ENCODE measurements at regions not wholly inside any gene's neighbourhood (a gene's known extent, or its start where the extent isn't known, plus 50 kb on each side); places are given as distances from the start of the nearest gene placed in this dataset.

DNA sequence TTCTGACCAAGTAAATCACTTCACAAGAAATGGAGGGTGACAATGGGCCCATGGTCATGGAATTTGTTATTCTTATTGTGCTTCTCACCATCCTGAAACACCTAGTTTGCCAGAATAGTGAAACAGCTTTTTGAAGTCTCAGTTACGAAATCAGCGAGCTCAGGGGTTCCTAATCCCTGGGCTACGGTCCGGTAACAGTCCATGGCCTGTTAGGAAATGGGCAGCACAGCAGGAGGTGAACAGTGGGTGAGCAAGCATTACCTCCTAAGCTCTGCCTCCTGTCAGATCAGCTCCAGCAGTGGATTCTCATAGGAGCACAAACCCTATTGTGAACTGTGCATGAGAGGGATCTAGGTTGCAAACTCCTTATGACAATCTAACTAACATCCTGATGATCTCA, 1356.3 kb downstream of the KCNT2 start:
- no peak for DNase-seq
- no peaks in the 10 kb centered on the region for H3K36me3 ChIP-seq
- TF ChIP-seq, protein P1, sequence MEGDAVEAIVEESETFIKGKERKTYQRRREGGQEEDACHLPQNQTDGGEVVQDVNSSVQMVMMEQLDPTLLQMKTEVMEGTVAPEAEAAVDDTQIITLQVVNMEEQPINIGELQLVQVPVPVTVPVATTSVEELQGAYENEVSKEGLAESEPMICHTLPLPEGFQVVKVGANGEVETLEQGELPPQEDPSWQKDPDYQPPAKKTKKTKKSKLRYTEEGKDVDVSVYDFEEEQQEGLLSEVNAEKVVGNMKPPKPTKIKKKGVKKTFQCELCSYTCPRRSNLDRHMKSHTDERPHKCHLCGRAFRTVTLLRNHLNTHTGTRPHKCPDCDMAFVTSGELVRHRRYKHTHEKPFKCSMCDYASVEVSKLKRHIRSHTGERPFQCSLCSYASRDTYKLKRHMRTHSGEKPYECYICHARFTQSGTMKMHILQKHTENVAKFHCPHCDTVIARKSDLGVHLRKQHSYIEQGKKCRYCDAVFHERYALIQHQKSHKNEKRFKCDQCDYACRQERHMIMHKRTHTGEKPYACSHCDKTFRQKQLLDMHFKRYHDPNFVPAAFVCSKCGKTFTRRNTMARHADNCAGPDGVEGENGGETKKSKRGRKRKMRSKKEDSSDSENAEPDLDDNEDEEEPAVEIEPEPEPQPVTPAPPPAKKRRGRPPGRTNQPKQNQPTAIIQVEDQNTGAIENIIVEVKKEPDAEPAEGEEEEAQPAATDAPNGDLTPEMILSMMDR (IDR thresholded peaks at IDR 0.05), result no peak
- H3K9me3 ChIP-seq, result peaks cover 0 to 4% of the 10 kb centered on the region in 2 donors
- H3K4me1 ChIP-seq, result no peaks in the 10 kb centered on the region
- ATAC-seq, result no peak
- H3K4me3 ChIP-seq, result no peak overlapping the region
- no peak overlapping the region for H3K27ac ChIP-seq
- H3K27me3 ChIP-seq, result no peaks in the 10 kb centered on the region
- intact Hi-C loops (cut with DNase I), result no loop called here

DNA sequence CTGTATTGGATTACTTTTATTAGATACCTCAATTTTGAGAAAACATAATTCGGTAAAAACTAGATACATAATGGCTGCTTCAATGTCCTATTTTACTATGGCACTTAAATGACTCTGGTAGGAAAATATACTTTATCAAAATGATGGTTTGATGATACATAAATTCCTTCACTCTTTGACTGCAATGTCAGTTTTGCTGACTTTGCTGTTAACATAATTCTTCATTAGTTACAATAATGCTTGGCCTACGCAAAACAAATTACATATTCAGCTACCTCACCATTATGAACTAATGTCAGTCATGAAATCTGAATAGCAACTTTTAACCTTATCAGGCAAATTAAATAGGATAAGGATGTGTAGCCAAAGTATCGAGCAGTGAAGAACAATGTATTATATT, 1364.7 kb downstream of the KCNT2 start:
- Histone ChIP-seq H3K4me1 (no peaks in the 10 kb centered on the region), H3K27me3 (no peaks in the 10 kb centered on the region), H3K36me3 (no peaks in the 10 kb centered on the region), H3K4me3 (no peak overlapping the region), H3K9me3 (peaks cover 0 to 2% of the 10 kb centered on the region in 2 donors), H3K27ac (no peak overlapping the region)
- DNase-seq (no peak), ATAC-seq (no peak)
- intact Hi-C loops (cut with DNase I), result no loop called here
- TF ChIP-seq, protein P1 (IDR thresholded peaks at IDR 0.05), result no peak

DNA sequence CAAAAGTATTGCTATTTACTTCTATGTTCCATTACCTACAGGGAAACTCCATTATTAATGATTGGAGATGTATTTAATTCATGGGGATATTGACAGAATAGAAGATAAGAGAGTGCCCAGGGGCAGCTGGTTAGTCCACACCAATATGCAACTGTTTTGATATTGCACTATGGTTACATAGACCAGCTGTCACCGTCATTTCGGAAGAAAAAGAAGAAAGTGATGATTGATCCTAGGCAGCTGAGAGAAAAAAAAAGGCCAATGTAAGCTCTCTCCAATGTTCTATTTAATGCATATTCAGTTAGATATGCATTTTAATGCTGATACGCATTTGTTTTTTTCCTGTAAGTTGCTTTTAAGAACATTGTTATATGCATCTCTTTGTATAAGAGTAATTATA, 1367.2 kb downstream of the KCNT2 start:
- H3K27me3 ChIP-seq, result no peaks in the 10 kb centered on the region
- TF ChIP-seq, protein P1 (IDR thresholded peaks at IDR 0.05), result no peak
- no peaks in the 10 kb centered on the region for H3K4me1 ChIP-seq
- no peak overlapping the region for H3K4me3 ChIP-seq
- H3K9me3 ChIP-seq, result peaks cover 0 to 12% of the 10 kb centered on the region in 2 donors
- intact Hi-C loops (cut with DNase I), result no loop called here
- ATAC-seq (no peak), DNase-seq (no peak)
- H3K36me3 ChIP-seq, result no peaks in the 10 kb centered on the region
- H3K27ac ChIP-seq, result no peak overlapping the region

DNA sequence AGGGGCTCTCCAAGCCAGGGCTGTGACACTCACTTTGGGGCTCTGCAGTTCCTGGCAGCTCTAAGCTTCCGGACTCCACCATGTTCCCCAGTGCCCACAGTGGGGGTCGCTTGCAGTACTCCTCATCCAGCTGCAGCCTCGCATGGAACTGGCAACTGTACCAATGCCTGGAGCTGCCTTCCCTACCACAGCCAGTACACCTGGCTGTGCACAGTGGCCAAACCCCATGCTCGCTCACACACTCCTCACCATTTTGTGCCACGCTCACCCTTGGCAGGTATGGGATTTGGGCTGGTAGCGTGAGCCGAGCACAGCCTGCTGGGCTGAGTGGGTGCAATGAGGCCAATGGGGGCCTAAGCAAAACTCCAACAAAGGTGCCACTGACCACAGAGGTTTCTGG, 1369.9 kb downstream of the KCNT2 start:
- DNase-seq (peak in 1 of 4 donors; percentile 41), ATAC-seq (no peak)
- Histone ChIP-seq H3K4me1 (no peaks in the 10 kb centered on the region), H3K9me3 (peaks cover 0 to 10% of the 10 kb centered on the region in 2 donors), H3K27me3 (no peaks in the 10 kb centered on the region), H3K27ac (no peak overlapping the region), H3K4me3 (no peak overlapping the region), H3K36me3 (no peaks in the 10 kb centered on the region)
- TF ChIP-seq, protein P1 (IDR thresholded peaks at IDR 0.05), result no peak
- intact Hi-C loops (cut with DNase I), result no loop called here

DNA sequence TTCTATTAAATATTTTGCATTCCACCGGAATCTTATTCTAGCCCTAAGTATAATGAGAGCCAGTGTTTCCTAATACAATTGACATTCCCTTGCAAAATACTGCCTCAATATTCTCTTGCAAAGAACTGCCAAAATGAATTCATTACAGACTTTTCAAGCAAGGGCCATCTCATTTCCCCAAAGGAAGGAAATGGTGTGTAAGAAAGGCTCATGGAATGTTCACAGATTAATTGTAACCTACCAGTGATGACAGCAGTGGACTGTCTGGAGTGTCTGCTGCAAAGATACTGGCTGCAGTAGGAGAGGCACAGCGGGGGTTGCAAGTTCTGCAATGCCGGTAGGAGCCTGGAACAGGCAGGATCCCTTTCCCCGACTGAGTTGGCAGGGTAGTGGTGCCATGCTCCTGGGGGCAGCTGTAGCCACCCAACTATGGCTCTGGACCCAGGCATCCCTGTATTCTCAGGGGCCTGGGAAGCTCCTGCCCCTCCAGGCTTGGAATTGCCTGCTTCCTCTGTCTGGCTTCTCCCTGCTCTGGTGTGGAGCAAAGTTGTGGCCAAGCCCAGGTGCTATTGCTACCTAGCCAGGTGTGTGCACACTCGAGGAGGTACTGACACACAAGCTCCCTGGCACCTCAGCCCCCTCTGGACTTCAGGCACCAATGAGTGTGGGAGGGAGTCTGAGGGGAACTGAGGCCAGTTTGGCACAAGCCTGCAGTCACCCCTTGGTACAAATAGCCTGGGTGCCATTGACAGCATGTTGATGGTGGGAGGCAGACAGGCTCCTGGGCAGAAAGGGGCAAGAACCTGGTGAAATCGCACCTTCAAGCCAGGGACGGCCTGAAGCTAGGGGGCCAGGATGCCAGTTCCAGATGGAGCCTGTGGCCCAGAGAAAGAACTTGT, 1371.0 kb downstream of the KCNT2 start:
- Histone ChIP-seq H3K36me3 (no peaks in the 10 kb centered on the region), H3K27ac (no peak overlapping the region), H3K27me3 (no peaks in the 10 kb centered on the region), H3K4me1 (no peaks in the 10 kb centered on the region), H3K4me3 (no peak overlapping the region), H3K9me3 (peaks cover 0 to 10% of the 10 kb centered on the region in 2 donors)
- ATAC-seq (no peak), DNase-seq (no peak)
- TF ChIP-seq, protein P1 (IDR thresholded peaks at IDR 0.05), result no peak
- intact Hi-C loops (cut with DNase I), result no loop called here

All from left lung (tissue), 4 donors.